ENCODE measurements at regions not wholly inside any gene's neighbourhood (a gene's known extent, or its start where the extent isn't known, plus 50 kb on each side); places are given as distances from the start of the nearest gene placed in this dataset.

- no peak for DNase-seq (ENCODE audit: low read depth)
- no peak overlapping the region for H3K4me3 ChIP-seq (ENCODE audit: low read depth, low read length)
Observed at GRCh38 chr6:137999815-138000214, 107.4 kb downstream of the PERP start.

DNA sequence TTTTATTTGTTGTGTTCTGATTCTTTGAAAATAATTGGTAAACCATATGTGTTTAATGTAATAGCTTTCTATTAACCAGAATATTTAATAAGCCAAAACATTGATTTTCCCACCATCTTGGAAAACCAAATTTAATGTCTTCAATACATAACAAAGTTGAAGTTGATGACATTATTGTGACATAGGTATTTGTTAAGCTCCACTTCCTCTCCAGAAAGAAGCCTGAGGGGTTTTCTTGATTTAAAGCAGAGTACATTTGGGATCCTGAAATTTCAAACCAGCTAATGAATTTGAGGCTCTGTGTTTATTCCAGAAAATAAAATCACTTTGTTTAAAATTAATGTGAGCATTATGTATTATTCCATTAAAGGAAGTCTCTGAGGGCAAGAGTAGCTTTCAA lies 106.3 kb downstream of the PERP start:
- DNase-seq (ENCODE audit: low read depth), result no peak
- no peak overlapping the region for H3K4me3 ChIP-seq (ENCODE audit: low read depth, low read length)

DNA sequence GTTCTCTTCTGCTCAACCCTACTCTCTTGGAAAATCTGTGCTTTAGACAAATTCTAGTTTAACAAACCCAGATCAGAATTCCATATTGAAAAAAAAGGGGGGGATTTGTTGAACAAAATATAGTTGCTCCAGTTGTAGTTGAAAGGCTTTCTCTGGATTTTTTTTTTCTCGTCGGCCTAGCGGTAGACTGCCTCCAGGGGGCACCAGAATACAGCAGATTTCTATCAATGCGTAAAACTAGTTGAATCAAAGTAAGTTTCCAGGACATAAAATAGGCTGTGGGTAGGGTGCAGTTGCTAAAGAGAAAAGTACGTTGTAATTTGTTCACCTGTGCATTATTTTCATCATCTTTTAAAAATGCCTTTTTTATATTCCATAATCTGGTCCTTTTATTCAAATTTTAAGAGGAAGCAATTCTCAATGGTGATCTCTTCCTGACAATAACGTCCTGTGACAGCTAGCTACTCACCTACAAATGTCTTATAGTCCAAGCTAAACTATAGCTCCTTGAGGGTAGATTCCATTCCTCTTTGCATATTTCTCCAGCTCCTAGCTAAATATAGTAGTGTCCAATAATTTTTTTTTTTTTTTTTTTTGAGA lies 105.4 kb downstream of the PERP start:
- no peak for DNase-seq (ENCODE audit: low read depth)
- no peak overlapping the region for H3K4me3 ChIP-seq (ENCODE audit: low read depth, low read length)

- no peak overlapping the region for H3K4me3 ChIP-seq (ENCODE audit: low read depth, low read length)
- DNase-seq (ENCODE audit: low read depth), result no peak
Observed at GRCh38 chr6:138004430-138005287, 102.6 kb downstream of the PERP start.

- DNase-seq (ENCODE audit: low read depth), result no peak
- no peak overlapping the region for H3K4me3 ChIP-seq (ENCODE audit: low read depth, low read length)
Observed at GRCh38 chr6:138005846-138006245, 101.4 kb downstream of the PERP start.

GRCh38 chr6:138007014-138007472 lies 100.2 kb downstream of the PERP start:
- DNase-seq (ENCODE audit: low read depth), result no peak
- H3K4me3 ChIP-seq (ENCODE audit: low read depth, low read length), result no peak overlapping the region

DNA sequence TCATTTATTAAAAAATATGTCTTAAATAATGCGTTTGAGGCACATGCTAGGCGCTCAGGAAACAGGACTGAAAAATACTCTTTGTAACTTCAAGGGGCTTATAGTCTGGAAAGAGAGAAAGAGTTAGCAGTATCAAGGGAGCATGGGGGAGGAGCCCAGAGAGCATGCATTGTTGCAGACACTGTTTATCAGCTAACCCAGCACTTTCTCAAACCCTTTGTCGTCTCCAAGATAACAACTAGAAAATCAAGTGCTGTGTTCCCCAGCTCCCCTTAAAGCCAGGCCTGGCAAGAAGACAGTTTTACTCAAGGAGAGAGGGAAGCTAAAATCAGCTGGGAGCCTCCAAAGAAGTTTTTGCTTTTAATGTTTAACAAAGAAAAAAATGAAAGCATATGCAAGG lies 98.4 kb downstream of the PERP start:
- H3K4me3 ChIP-seq (ENCODE audit: low read depth, low read length), result no peak overlapping the region
- DNase-seq (ENCODE audit: low read depth), result no peak

GRCh38 chr6:138011413-138011812 lies 95.8 kb downstream of the PERP start:
- H3K4me3 ChIP-seq (ENCODE audit: low read depth, low read length), result no peak overlapping the region
- DNase-seq (ENCODE audit: low read depth), result no peak

DNA sequence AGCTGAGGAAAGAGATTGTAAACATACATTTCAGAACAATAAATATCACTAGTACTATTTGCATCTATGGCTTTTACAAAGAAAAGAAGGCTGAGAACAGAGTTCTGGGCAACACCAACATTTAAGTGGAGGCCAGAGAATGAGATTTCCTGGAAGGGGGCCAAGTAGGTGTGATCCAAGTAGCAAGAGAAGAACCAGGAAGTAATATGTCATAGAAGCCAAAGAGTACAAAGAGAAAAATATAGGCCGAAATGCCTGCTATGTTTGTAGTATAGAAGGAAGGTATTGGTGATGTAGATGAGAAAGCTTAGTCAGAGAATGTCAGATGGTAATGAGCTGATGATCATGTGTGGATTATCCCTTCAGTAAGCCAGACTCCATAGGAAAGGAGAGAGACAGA lies 94.5 kb downstream of the PERP start:
- DNase-seq (ENCODE audit: low read depth), result no peak
- no peak overlapping the region for H3K4me3 ChIP-seq (ENCODE audit: low read depth, low read length)

DNA sequence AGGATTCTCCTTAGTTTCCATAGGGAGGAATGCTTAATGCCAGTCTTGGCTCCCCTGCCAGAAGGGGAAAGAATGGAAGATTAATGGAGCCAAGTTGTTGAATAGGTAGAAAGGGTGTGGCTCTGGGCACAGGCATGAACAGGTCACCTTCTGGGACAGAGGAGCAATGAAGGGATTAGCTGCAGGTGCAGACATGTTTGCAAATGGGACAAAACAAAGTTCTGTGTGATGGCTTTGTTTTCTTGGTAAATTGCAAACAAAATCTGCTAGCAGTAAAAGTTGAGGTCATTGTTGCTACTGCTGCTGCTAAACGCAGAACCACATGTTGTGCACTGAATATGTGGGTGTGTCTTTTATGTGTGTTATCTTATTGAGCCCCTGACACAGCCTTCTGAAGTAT lies 93.3 kb downstream of the PERP start:
- H3K4me3 ChIP-seq (ENCODE audit: low read depth, low read length), result no peak overlapping the region
- no peak for DNase-seq (ENCODE audit: low read depth)

DNA sequence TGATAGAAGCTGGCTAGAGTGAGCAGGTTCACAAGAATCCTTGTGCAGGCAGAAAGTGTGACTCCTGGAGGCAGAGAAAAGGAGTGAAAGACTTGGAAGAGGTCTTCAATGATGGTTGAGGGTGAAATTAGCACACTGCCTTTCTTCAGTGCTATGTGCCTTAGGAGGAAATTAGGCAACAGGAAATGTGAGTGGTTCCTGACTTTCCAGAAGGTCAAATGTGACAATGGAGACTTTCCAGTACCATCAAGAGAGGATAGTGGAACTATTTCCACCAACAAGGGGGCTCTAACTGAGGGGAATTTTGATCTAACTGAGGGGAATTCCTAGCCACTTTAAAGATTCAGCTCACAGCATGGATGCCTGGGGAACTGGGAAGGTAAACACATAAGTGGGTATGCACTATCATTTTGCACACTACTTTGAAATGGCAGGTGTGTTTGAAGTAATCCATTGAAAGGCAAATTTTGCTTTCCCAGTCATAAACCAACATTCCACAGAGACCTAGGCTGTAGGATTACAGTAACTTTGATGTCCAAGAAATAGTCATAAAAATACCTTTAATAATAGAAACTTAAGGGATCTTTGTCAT lies 90.0 kb downstream of the PERP start:
- DNase-seq (ENCODE audit: low read depth), result no peak
- no peak overlapping the region for H3K4me3 ChIP-seq (ENCODE audit: low read depth, low read length)

DNA sequence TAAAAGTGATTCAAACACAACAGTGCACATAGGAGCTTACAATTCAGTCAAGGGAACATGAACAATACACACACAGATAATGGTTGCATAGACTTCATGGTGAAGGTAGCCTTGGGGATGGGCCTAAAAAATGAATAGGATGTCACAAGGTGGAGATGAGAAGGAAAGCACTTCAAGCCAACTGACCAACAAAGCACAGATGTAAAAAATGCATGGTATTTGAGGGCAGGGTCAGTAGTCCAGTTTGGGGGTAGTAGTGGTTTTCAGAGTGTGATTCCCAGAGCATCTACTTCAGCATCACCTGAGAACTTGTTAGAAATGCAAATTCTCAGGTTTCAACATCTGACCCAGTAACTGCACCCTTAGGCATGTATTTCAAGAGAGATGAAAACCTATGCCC lies 88.9 kb downstream of the PERP start:
- no peak for DNase-seq (ENCODE audit: low read depth)
- no peak overlapping the region for H3K4me3 ChIP-seq (ENCODE audit: low read depth, low read length)

GRCh38 chr6:138025528-138025978 lies 81.7 kb downstream of the PERP start:
- H3K4me3 ChIP-seq (ENCODE audit: low read depth, low read length), result no peak overlapping the region
- no peak for DNase-seq (ENCODE audit: low read depth)

DNA sequence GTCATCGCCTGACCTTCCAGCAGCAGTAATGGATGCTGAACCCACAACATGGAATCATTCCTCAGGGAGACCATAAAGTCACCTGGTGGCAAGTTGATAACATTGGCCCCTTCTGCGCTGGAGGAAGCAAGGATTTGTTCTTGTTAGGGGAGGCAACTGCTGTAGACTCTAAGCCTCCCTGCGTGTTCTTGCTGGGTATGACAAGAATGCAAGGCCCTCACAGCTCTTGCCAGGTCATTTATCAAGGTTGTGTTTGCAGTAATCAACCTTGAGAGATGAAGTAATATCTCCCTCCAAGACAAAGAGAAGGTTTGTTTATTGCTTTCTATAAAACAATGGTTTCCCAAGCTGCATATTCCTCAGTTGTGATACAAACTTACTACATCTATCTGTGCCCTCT lies 80.9 kb downstream of the PERP start:
- no peak overlapping the region for H3K4me3 ChIP-seq (ENCODE audit: low read depth, low read length)
- no peak for DNase-seq (ENCODE audit: low read depth)

- DNase-seq (ENCODE audit: low read depth), result no peak
- no peak overlapping the region for H3K4me3 ChIP-seq (ENCODE audit: low read depth, low read length)
Observed at GRCh38 chr6:138028893-138029292, 78.3 kb downstream of the PERP start.

DNA sequence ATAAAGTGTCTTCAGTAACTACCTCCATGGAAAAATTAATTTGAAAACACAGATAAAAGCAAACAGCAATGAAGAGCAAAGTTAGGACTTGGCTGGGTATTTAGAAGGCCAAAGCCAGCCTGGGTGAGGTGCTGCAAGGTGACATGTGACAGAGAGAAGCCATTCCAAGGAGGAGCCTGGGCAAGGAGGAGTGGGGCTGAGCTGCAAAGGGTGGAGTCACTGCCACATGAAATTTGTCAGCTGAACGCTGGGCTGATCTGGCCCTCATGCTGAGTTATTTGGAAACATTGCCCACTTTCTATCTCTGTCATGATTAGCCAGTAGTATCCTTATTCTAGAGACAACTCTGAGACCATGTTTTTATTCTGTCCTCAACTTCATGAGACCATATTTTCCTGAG lies 76.3 kb downstream of the PERP start:
- DNase-seq (ENCODE audit: low read depth), result no peak
- H3K4me3 ChIP-seq (ENCODE audit: low read depth, low read length), result no peak overlapping the region

DNA sequence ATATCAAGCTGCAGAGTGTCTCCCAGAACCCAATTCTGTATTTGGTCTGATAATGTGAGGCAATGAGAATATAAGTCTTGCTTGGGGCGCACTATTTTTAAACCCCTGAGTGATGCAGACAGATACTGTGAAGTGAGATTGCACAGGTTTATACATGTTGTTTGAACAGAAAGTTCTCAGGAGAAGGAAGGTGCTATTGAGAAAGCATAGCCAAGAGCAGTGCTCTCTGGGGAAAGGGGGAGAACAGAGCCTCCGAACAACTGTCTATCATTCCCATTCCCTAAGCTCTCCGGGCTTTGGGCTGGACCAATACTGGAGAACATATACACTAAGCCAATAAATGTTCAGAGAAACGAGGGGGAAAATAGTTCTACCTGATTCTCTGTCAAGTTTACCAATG lies 75.8 kb downstream of the PERP start:
- DNase-seq (ENCODE audit: low read depth), result no peak
- H3K4me3 ChIP-seq (ENCODE audit: low read depth, low read length), result no peak overlapping the region

GRCh38 chr6:138031850-138032249 lies 75.4 kb downstream of the PERP start:
- H3K4me3 ChIP-seq (ENCODE audit: low read depth, low read length), result no peak overlapping the region
- no peak for DNase-seq (ENCODE audit: low read depth)

DNA sequence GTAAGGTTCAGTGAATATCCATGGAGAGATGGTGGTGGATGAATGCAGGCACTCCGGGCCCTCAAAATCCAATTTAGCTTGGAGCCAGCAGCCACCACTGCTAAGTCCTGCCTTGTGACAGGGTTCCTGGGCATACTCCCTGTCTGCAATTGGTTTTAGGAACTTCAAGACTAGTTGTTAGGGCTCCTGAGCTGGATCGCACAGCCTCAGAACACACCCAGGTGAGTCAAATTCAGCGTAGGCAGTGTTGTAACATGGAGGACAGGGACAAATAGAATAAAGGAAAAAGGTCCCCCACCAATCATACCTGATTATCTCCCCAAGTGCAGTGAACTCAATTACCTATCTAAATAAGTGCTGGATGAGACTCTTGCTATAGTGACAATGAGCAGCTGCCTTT lies 74.6 kb downstream of the PERP start:
- H3K4me3 ChIP-seq (ENCODE audit: low read depth, low read length), result no peak overlapping the region
- no peak for DNase-seq (ENCODE audit: low read depth)

- DNase-seq (ENCODE audit: low read depth), result no peak
- H3K4me3 ChIP-seq (ENCODE audit: low read depth, low read length), result no peak overlapping the region
Observed at GRCh38 chr6:138034229-138034628, 73.0 kb downstream of the PERP start.

DNA sequence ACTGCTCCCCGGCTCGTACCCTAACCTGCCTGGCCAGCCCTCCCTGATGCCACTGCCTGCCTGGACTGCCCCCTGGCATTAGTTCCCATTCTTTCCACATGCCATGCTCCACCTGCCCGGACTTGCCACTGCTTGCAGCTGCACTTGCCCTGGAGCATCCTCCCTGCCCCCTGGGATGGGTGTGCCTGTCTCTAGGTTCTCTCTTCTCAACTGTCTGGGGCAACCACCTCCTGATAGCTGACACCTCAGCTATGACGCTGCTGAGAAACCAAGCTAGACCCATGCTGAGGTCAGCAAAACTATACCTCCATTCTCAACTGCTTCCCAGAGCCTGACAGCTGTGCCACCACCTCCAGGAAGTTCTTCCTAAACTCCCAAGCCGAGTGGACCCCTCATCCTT lies 72.1 kb downstream of the PERP start:
- no peak overlapping the region for H3K4me3 ChIP-seq (ENCODE audit: low read depth, low read length)
- DNase-seq (ENCODE audit: low read depth), result no peak

Measured in skeletal muscle cell (primary cell).